LNCaP clone FGC (cell line): ENCODE measurements at regions not wholly inside any gene's neighbourhood (a gene's known extent, or its start where the extent isn't known, plus 50 kb on each side); places are given as distances from the start of the nearest gene placed in this dataset.

Source experiments
- DNase-seq: peaks from one replicate; pipeline ENCODE4 v3.0.0-alpha.2; 2011; ENCODE audit warnings: low read depth
- H3K4me3 ChIP-seq: 2 replicates; pipeline ENCODE4 v1.5.1; 2011; ENCODE audit warnings: mild to moderate bottlenecking, low read depth, low read length, control low read depth
- TF ChIP-seq, protein P1 (sequence below): IDR thresholded peaks from 2 replicates; pipeline ENCODE4 v1.5.1; 2012; ENCODE audit warnings: mild to moderate bottlenecking; ENCODE audit not compliant: control insufficient read depth, insufficient read depth; ENCODE audit errors: extremely low read depth

DNA sequence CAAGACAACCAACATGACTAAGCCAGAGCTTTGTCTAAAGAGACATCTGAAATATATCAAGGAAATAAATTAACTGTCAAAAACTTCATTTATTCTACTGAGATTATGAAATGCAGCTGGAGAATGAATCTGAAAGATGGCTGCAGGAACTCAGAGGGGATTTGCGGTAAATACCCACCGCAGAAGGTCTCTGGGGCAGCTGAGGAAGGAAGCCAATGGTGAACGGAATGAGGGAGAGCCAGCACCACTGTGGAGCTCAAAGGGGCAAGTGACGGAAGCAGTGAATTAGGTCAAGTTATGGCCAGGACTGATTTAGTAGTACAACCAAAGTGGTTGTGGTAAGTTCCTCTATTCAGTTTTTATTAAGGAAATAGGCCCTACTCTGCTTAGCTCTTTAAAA, 215.3 kb upstream of the GLI3 start:
- DNase-seq, result no peak
- TF ChIP-seq, protein P1, sequence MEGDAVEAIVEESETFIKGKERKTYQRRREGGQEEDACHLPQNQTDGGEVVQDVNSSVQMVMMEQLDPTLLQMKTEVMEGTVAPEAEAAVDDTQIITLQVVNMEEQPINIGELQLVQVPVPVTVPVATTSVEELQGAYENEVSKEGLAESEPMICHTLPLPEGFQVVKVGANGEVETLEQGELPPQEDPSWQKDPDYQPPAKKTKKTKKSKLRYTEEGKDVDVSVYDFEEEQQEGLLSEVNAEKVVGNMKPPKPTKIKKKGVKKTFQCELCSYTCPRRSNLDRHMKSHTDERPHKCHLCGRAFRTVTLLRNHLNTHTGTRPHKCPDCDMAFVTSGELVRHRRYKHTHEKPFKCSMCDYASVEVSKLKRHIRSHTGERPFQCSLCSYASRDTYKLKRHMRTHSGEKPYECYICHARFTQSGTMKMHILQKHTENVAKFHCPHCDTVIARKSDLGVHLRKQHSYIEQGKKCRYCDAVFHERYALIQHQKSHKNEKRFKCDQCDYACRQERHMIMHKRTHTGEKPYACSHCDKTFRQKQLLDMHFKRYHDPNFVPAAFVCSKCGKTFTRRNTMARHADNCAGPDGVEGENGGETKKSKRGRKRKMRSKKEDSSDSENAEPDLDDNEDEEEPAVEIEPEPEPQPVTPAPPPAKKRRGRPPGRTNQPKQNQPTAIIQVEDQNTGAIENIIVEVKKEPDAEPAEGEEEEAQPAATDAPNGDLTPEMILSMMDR, result no peak
- H3K4me3 ChIP-seq, result no peak overlapping the region

GRCh38 chr7:42449431-42449830, 212.4 kb upstream of the GLI3 start:
- no peak overlapping the region for H3K4me3 ChIP-seq
- TF ChIP-seq, protein P1, result no peak
- no peak for DNase-seq

DNA sequence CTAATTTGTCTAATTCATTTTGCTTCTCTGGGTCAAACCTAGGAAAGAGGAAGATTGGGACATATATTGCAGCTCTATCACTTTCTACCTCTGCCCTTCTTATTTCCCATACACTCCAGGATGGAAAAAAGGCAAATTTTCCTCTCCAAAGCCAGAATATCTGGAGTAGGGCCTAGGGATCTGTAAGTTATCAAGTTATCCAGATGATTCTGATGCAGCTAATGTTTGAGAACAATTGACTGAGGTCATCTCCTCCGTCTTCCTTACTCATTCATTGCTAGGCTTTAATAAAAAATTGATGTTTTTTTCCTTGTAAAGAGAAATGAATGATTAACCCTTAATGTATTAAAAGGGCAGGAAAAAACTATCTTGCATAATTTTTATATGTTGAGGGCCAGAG, 211.9 kb upstream of the GLI3 start:
- TF ChIP-seq, protein P1, result no peak
- no peak for DNase-seq
- no peak overlapping the region for H3K4me3 ChIP-seq

DNA sequence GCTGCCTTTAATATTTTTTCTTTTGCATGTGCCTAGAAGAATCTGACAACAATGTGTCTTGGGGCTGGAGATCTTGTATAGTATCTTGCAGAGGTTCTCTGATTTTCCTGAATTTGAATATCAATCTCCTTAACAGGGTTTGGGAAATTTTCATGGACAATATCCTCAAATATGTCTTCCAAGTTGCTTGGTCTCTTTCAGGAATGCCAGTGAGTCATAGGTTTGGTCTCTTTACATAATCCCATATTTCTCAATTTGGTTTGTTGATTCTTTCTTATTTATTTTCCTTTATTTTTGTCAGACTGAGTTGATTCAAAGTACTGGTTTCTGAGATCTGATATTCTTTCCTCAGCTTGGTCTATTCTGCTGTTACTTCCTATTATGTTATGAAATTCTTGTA, 208.7 kb upstream of the GLI3 start:
- DNase-seq, result no peak
- no peak overlapping the region for H3K4me3 ChIP-seq
- TF ChIP-seq, protein P1, result no peak

GRCh38 chr7:42440951-42441350, 203.9 kb upstream of the GLI3 start:
- H3K4me3 ChIP-seq, result no peak overlapping the region
- DNase-seq, result no peak
- TF ChIP-seq, protein P1, result no peak

DNA sequence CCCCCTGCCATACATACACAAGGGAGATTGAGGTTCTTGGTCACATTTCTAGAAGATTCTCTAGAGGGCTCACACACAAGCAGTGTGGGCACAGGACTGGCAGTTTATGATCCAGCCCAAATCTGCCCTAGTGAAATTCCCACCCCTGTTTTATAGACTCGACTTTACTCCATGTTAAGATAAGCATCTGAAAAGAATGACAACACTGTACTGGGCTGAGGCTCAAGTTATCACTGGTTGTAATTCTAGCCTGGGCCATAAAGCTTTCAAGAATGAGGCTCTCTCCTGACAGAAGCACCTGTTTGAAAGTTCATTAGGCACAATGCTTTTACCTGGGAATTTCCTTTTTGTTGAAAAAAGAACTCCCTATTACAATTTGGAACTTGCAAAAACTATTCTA, 195.6 kb upstream of the GLI3 start:
- DNase-seq, result peak; percentile 68
- no peak overlapping the region for H3K4me3 ChIP-seq
- TF ChIP-seq, protein P1, result no peak

GRCh38 chr7:42431873-42432272, 194.9 kb upstream of the GLI3 start:
- no peak overlapping the region for H3K4me3 ChIP-seq
- no peak for DNase-seq
- TF ChIP-seq, protein P1, result no peak
